ENCODE measurements at regions not wholly inside any gene's neighbourhood (a gene's known extent, or its start where the extent isn't known, plus 50 kb on each side); places are given as distances from the start of the nearest gene placed in this dataset.

DNA sequence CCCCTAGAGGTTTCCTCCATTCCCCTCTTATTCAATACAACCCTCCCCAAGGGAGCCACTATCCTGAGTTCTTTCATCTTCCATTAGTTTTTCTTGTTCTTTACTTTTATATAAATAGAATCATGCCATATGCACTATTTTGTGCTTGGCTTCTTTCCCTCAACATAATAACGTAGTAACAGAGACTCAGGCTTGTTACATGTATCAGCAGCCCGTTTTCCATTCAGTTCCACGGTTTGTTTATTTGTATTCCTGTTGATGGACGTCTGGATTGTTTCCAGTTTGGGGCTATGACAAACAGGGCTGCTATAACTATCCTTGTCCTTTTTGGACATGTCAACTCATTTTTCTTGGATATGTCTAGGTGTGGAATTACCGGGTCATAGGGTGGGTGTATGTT is 264.4 kb upstream of the MKI67 start:
- no peak for TF ChIP-seq POLR2A (IDR thresholded peaks at IDR 0.05; ENCODE audit: low read depth, low read length)
- TF ChIP-seq TAF1 (IDR thresholded peaks at IDR 0.05; ENCODE audit: low read depth, low read length): no peak
- TF ChIP-seq POLR2AphosphoS5 (IDR thresholded peaks at IDR 0.05; ENCODE audit: low read depth, low read length): no peak
- no peak for TF ChIP-seq PAX5 (IDR thresholded peaks at IDR 0.05; ENCODE audit: insufficient read depth, low read length, severe bottlenecking)
- TF ChIP-seq SPI1 (IDR thresholded peaks at IDR 0.05; ENCODE audit: low read depth, low read length): no peak

Data from GM12891 (cell line).